ENCODE measurements at regions not wholly inside any gene's neighbourhood (a gene's known extent, or its start where the extent isn't known, plus 50 kb on each side); places are given as distances from the start of the nearest gene placed in this dataset.

DNA sequence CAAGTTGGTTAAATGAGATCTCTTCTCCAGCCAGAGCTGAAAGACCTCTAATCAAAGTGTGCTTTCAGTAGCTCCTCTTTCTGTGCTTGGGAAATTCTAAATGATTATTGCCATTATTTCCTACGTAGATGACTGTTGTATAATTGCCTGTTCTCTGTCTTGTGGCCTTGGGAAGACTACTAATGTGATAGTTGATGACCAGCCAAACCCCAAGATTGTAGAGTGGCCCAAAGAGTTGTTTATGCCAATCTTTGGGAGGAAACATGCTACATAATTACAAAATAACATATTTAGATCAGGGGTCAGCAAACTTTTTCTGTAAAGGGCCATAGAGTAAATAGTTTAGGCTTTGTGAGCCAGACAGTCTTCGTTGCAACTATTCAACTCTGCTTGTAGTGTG lies 135.1 kb upstream of the DIO2 start:
- Mint-ChIP-seq H3K4me1 (ENCODE audit: low read depth) (no peaks in the 10 kb centered on the region; the same call in 1 of the 2 replicates), H3K4me3 (no peak overlapping the region), H3K9me3 (no peaks in the 10 kb centered on the region), H3K27me3 (ENCODE audit: insufficient read depth) (no peaks in the 10 kb centered on the region), H3K27ac (no peak overlapping the region), H3K36me3 (ENCODE audit: low read depth) (no peaks in the 10 kb centered on the region)
- DNase-seq: no peak
- TF ChIP-seq, protein P1, sequence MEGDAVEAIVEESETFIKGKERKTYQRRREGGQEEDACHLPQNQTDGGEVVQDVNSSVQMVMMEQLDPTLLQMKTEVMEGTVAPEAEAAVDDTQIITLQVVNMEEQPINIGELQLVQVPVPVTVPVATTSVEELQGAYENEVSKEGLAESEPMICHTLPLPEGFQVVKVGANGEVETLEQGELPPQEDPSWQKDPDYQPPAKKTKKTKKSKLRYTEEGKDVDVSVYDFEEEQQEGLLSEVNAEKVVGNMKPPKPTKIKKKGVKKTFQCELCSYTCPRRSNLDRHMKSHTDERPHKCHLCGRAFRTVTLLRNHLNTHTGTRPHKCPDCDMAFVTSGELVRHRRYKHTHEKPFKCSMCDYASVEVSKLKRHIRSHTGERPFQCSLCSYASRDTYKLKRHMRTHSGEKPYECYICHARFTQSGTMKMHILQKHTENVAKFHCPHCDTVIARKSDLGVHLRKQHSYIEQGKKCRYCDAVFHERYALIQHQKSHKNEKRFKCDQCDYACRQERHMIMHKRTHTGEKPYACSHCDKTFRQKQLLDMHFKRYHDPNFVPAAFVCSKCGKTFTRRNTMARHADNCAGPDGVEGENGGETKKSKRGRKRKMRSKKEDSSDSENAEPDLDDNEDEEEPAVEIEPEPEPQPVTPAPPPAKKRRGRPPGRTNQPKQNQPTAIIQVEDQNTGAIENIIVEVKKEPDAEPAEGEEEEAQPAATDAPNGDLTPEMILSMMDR (IDR thresholded peaks at IDR 0.05): no peak

DNA sequence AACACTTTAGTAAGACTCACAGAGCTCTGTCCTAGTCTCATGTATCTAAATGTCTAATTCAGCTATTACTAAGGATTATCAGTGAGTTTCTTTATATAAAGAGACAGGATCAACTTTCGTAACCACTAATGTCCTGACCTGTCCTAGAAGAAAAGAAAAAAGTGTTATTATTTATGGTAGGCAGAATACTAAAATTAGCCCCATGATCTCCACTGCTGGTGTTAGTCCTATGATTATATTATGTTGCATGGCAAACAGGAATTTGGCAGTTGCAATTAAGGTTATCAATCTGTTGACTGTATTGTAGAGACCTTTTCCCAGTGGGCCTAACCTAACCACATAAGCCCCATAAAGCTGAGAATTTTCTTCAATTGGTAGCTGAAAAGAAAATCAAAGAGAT lies 132.9 kb upstream of the DIO2 start:
- TF ChIP-seq, protein P1 (IDR thresholded peaks at IDR 0.05): no peak
- Mint-ChIP-seq H3K27me3 (ENCODE audit: insufficient read depth) (no peaks in the 10 kb centered on the region), H3K4me1 (ENCODE audit: low read depth) (no peaks in the 10 kb centered on the region), H3K4me3 (no peak overlapping the region), H3K9me3 (no peaks in the 10 kb centered on the region), H3K27ac (no peak overlapping the region), H3K36me3 (ENCODE audit: low read depth) (no peaks in the 10 kb centered on the region)
- no peak for DNase-seq

DNA sequence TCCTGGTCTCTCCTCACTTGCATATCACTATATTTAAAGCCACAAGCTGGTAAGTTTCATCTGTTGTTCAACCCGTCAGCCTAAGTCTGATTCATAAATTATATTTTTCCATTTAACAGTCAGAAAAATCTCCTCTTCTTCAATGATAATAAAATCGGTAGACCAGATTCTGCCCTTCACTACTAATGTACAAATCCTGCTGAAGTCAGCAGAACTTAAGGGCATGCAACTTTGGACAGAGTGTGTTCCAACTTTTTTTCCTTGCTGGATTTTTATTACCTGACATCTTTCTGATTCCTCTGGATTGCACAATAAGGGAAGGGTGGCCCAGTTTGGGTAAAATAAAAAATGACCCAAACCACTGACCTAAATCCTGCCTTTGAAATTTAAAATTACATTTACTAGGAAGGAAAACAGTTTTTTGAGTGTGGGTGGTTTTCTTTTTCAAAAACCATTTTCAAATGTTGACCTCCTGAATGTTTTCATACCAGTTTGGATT lies 125.4 kb upstream of the DIO2 start:
- TF ChIP-seq, protein P1 (IDR thresholded peaks at IDR 0.05): no peak
- Mint-ChIP-seq H3K36me3 (ENCODE audit: low read depth) (no peaks in the 10 kb centered on the region), H3K27ac (no peak overlapping the region), H3K27me3 (ENCODE audit: insufficient read depth) (peaks cover 3% of the 10 kb centered on the region; the same call in 1 of the 2 replicates), H3K4me3 (no peak overlapping the region), H3K4me1 (ENCODE audit: low read depth) (no peaks in the 10 kb centered on the region), H3K9me3 (no peaks in the 10 kb centered on the region)
- no peak for DNase-seq

DNA sequence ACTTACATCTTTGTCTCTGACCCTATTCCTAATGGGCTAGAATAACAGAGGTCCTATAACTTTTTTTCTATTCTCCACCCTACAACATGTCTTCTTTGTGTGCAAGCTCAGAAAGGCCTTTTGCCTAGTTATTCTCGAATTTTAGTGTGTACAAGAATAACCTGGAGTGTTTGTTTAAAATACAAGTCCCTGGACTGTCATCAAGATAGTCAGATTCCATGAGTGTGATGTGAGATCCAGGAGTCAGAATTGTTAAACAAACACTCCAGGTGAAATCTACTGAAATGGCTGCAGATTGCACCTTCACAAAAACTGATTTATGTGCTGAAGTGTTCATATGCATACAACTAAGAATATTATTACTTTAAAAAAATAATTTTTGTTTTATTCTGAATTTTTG lies 114.4 kb upstream of the DIO2 start:
- DNase-seq: no peak
- Mint-ChIP-seq H3K27me3 (ENCODE audit: insufficient read depth) (no peaks in the 10 kb centered on the region), H3K4me1 (ENCODE audit: low read depth) (no peaks in the 10 kb centered on the region), H3K36me3 (ENCODE audit: low read depth) (no peaks in the 10 kb centered on the region), H3K9me3 (no peaks in the 10 kb centered on the region), H3K27ac (no peak overlapping the region), H3K4me3 (no peak overlapping the region)
- TF ChIP-seq, protein P1 (IDR thresholded peaks at IDR 0.05): no peak

DNA sequence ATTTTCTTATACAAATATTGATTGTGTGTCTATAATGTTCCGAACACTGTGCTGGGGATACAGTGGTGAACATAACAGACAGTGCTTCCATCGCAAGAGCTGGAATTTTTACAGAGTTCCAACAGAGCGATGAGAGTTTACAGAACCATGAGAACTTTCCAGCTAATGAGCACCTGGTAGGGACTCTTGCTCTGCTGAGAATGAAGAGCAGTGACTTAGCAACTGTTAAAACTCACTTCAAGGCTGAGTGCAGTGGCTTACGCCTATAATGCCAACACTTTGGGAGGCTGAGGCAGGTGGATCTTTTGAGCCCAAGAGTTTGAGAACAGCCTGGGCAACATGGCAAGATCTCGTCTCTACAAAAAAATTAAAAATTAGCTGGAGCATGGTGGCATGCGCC lies 113.8 kb upstream of the DIO2 start:
- Mint-ChIP-seq H3K27ac (no peak overlapping the region), H3K4me3 (no peak overlapping the region), H3K9me3 (no peaks in the 10 kb centered on the region), H3K36me3 (ENCODE audit: low read depth) (no peaks in the 10 kb centered on the region), H3K4me1 (ENCODE audit: low read depth) (no peaks in the 10 kb centered on the region), H3K27me3 (ENCODE audit: insufficient read depth) (no peaks in the 10 kb centered on the region)
- no peak for DNase-seq
- TF ChIP-seq, protein P1 (IDR thresholded peaks at IDR 0.05): no peak

DNA sequence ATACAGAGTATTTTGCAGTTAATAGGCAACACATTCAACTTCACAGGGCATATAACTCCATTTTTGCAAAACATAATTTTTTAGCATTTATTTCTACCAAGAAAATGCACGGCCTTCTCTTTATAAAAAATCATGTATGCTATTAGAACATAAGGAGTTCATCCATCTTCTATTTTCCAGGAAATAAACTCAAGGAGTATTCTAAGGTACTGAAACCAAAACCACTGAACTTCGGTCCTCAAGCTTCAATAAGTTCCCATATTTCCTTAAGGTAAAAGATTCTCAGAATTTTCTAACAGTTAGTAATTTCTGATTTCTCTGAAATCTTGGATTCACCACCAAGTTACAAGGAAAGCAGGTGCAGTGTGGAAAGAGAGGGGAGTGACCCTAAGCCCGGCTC lies 113.3 kb upstream of the DIO2 start:
- no peak overlapping the region for H3K4me3 Mint-ChIP-seq
- H3K27ac Mint-ChIP-seq: no peak overlapping the region
- no peaks in the 10 kb centered on the region for H3K4me1 Mint-ChIP-seq (ENCODE audit: low read depth)
- H3K27me3 Mint-ChIP-seq (ENCODE audit: insufficient read depth): no peaks in the 10 kb centered on the region
- H3K9me3 Mint-ChIP-seq: no peaks in the 10 kb centered on the region
- no peaks in the 10 kb centered on the region for H3K36me3 Mint-ChIP-seq (ENCODE audit: low read depth)
- TF ChIP-seq, protein P1 (IDR thresholded peaks at IDR 0.05): no peak
- DNase-seq: no peak
